ENCODE measurements at regions not wholly inside any gene's neighbourhood (a gene's known extent, or its start where the extent isn't known, plus 50 kb on each side); places are given as distances from the start of the nearest gene placed in this dataset.

DNA sequence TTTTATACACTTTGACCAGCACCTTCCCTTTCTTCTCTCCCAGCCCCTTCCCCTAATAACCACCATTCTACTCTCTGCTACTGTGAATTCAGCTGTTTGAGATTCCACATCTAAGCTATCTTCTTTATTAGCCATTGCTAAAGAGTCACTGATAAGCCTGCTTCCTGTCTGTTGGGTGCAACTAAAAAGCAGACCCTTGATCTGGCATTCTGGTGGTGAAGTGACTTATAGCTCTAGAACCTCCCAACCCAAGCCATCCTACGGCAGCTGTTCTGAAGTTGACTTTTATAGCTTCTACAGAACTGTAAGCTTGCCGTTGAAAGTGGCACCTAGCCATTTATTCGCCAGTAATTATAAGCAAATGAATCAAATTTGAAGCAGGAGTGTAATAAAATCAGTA is 105.6 kb downstream of the AHR start:
- TF ChIP-seq, protein P1, sequence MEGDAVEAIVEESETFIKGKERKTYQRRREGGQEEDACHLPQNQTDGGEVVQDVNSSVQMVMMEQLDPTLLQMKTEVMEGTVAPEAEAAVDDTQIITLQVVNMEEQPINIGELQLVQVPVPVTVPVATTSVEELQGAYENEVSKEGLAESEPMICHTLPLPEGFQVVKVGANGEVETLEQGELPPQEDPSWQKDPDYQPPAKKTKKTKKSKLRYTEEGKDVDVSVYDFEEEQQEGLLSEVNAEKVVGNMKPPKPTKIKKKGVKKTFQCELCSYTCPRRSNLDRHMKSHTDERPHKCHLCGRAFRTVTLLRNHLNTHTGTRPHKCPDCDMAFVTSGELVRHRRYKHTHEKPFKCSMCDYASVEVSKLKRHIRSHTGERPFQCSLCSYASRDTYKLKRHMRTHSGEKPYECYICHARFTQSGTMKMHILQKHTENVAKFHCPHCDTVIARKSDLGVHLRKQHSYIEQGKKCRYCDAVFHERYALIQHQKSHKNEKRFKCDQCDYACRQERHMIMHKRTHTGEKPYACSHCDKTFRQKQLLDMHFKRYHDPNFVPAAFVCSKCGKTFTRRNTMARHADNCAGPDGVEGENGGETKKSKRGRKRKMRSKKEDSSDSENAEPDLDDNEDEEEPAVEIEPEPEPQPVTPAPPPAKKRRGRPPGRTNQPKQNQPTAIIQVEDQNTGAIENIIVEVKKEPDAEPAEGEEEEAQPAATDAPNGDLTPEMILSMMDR (conservative IDR thresholded peaks at IDR 0.05; ENCODE audit: low read length): no peak
- no peak for TF ChIP-seq EZH2phosphoT487 (IDR thresholded peaks at IDR 0.05; ENCODE audit: borderline replicate concordance, low read depth, low read length)

Measured in OCI-LY7 (cell line).